Transverse colon (tissue), 4 donors: ENCODE measurements at regions not wholly inside any gene's neighbourhood (a gene's known extent, or its start where the extent isn't known, plus 50 kb on each side); places are given as distances from the start of the nearest gene placed in this dataset.

ENCODE experiments used
- DNase-seq: peaks from one replicate; pipeline ENCODE4 v3.0.0-alpha.2; 2019
- H3K27ac ChIP-seq, 4 donors: fragments of 200-600 bp; sonication (generic); 2 replicates each; pipeline ENCODE4 v1.5.1; 2016 to 2018; ENCODE audit warnings: inconsistent platforms in 4 of 4
- H3K27me3 ChIP-seq: fragments of 200-600 bp; sonication (generic); 2 replicates; pipeline ENCODE4 v1.5.1; 2017; ENCODE audit warnings: inconsistent platforms
- H3K36me3 ChIP-seq, 4 donors: fragments of 200-600 bp; sonication (generic); 2 replicates each; pipeline ENCODE4 v1.5.1; 2017 to 2019; ENCODE audit warnings: inconsistent platforms in 4 of 4
- H3K4me1 ChIP-seq, 4 donors: fragments of 200-600 bp; sonication (generic); 2 replicates each; pipeline ENCODE4 v1.5.1; 2017 to 2020; ENCODE audit warnings: inconsistent platforms in 4 of 4
- H3K4me3 ChIP-seq, 4 donors: fragments of 200-600 bp; sonication (generic); 1 replicate in 1 of 4; 2 replicates in 3 of 4; pipeline versions ENCODE4 v1.5.1 to v1.6.1; 2017 to 2019; ENCODE audit warnings: inconsistent platforms in 4 of 4
- H3K9me3 ChIP-seq, 2 donors: fragments of 200-600 bp; sonication (generic); 2 replicates each; pipeline ENCODE4 v1.5.1; 2017 to 2019; ENCODE audit warnings: inconsistent platforms in 2 of 2
- EP300 ChIP-seq: sonication (generic); formaldehyde crosslinking; IDR thresholded peaks from one replicate; pipeline ENCODE4 v1.6.1; 2017; ENCODE audit warnings: antibody characterized with exemption, low read depth
- POLR2A ChIP-seq: fragments of 450-650 bp; IDR thresholded peaks from one replicate; pipeline ENCODE4 v1.6.1; 2016; ENCODE audit warnings: antibody characterized with exemption, mild to moderate bottlenecking, moderate library complexity
- POLR2AphosphoS5 ChIP-seq, 3 donors: sonication (generic); formaldehyde crosslinking; IDR thresholded peaks; one replicate each; pipeline ENCODE4 v1.6.1; 2016; ENCODE audit warnings: antibody characterized with exemption in 3 of 3
- WGBS, 2 donors: methylation state at CpG; one replicate each; pipeline ENCODE4 v1.1.5; 2018; ENCODE audit warnings: low coverage in 1 of 2; 5-methylcytosine and 5-hydroxymethylcytosine counted together
- in situ Hi-C, 4 donors: fragments of 200-750 bp; cut with MboI; loops; one replicate each; pipeline versions ENCODE4 v1.15.0 to v1.15.1; 2017; ENCODE audit warnings: low sequenced_read_pairs in 3 of 4, low pct_ligation_motif_present in 1 of 4, low pct_unique_long_range_greater_than_20kb in 1 of 4
- intact Hi-C: fragments of 100-400 bp; cut with DNase I; formaldehyde crosslinking; loops from one replicate; pipeline ENCODE4 v1.15.1; 2023; ENCODE audit warnings: low total_unique reads
- TF ChIP-seq, protein P1 (sequence below), 5 experiments: fragments of 200-600 bp in 3 of 5; fragments of 450-650 bp in 2 of 5; sonication (generic) in 3 of 5; IDR thresholded peaks; 1 replicate in 2 of 5; 2 replicates in 3 of 5; pipeline ENCODE4 v1.5.1; 2016 to 2017; ENCODE audit warnings: antibody characterized with exemption in 5 of 5, inconsistent platforms in 3 of 5, mild to moderate bottlenecking in 2 of 5, moderate library complexity in 1 of 5

DNA sequence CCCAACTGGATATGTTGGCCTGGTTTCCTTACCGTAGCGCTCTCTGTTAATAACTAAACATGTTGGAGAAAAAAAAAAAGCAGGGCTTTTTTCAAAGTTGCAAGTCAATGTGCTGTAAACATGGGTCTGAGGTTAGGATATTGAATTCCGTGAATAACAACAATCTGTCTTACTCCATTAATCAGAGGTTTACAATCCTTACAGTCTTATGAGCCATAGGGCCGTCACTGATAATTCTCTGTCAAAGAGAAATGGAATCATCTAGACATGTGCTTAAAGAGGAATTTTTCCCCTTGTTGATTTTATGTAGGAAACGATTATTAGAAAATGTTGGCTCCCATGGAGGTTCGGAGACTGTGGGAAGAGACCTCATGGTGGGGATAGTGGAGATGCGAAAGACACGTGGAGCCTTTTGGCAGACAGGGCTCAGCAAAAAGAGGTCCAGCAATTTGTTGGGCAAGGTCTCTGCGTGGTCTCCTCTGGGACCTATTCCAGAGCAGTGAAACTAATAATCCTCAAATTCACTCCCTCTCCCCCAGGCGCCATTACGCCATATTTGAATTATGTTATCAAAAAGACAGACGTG lies 83.5 kb upstream of the CLDN14 start:
- DNase-seq, result no peak

DNA sequence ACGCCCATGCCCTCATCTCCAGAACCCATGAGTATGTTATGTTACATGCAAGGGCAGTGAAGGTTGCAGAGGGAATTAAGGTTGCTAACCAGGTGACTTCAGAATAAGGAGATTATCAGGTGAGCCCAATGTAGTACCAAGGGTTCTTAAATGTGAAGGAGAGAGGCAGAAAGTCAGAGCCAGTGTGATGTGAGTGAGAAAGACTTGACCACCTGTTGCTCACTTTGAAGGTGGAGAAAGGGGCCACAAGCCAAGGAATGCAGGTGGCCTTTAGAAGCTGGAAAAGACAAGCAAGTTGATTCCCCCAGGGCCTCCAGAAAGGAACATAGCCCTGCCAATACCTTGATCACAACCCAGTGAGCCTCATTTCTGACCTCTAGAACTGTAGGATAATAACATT lies 84.7 kb upstream of the CLDN14 start:
- in situ Hi-C loops (no loop called here), intact Hi-C loops (no loop called here)
- TF ChIP-seq, protein P1, sequence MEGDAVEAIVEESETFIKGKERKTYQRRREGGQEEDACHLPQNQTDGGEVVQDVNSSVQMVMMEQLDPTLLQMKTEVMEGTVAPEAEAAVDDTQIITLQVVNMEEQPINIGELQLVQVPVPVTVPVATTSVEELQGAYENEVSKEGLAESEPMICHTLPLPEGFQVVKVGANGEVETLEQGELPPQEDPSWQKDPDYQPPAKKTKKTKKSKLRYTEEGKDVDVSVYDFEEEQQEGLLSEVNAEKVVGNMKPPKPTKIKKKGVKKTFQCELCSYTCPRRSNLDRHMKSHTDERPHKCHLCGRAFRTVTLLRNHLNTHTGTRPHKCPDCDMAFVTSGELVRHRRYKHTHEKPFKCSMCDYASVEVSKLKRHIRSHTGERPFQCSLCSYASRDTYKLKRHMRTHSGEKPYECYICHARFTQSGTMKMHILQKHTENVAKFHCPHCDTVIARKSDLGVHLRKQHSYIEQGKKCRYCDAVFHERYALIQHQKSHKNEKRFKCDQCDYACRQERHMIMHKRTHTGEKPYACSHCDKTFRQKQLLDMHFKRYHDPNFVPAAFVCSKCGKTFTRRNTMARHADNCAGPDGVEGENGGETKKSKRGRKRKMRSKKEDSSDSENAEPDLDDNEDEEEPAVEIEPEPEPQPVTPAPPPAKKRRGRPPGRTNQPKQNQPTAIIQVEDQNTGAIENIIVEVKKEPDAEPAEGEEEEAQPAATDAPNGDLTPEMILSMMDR (IDR thresholded peaks at IDR 0.05), result no peak
- no peak for TF ChIP-seq POLR2AphosphoS5 (IDR thresholded peaks at IDR 0.05)
- TF ChIP-seq POLR2A, result no peak
- TF ChIP-seq EP300, result no peak
- Histone ChIP-seq H3K27ac (no peak overlapping the region), H3K36me3 (no peaks in the 10 kb centered on the region), H3K9me3 (no peaks in the 10 kb centered on the region), H3K27me3 (peaks cover 83% of the 10 kb centered on the region), H3K4me3 (no peak overlapping the region), H3K4me1 (no peaks in the 10 kb centered on the region)
- no peak for DNase-seq
- WGBS, 2 donors, result 0% methylated on average over 1 of the region's 1 CpG; no CpG with 5 or more reads in 1 of the 2 donors

More for the DNA sequence above, 83.5 kb upstream of the CLDN14 start:
- Histone ChIP-seq H3K36me3 (no peaks in the 10 kb centered on the region), H3K4me3 (no peak overlapping the region), H3K27me3 (peaks cover 74% of the 10 kb centered on the region), H3K4me1 (no peaks in the 10 kb centered on the region), H3K27ac (no peak overlapping the region), H3K9me3 (no peaks in the 10 kb centered on the region)
- WGBS, 2 donors, result 75 to 88% methylated on average over 6 to 12 of the region's 12 CpGs
- TF ChIP-seq POLR2AphosphoS5 (IDR thresholded peaks at IDR 0.05) (no peak), EP300 (no peak), POLR2A (no peak)
- TF ChIP-seq, protein P1 (IDR thresholded peaks at IDR 0.05), result no peak
- in situ Hi-C loops, result no loop called here
- intact Hi-C loops, result no loop called here

DNA sequence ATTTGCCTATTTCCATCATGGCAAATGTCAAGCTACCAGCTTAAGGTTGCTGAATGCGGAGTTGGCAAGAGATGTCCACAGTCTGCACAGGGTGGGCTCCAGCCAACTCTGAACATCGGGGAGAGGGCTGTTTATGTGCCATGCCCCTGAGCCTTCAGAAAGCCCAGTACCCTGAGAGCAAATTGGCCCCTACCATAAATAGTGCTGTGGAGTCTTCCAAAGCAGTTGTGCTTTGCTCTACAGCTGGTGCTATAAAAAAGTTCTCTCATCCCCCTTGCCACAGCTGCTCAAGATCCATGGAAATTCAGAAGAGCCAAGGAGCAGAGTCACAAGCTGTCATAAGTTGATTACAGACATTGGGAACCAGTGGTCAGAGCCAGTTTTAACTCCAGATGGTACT lies 85.6 kb upstream of the CLDN14 start:
- intact Hi-C loops, result no loop called here
- DNase-seq, result no peak
- TF ChIP-seq, protein P1 (IDR thresholded peaks at IDR 0.05), result no peak
- TF ChIP-seq POLR2AphosphoS5 (IDR thresholded peaks at IDR 0.05), result no peak
- no peak for TF ChIP-seq EP300
- no peak for TF ChIP-seq POLR2A
- H3K27me3 ChIP-seq, result peaks cover 82% of the 10 kb centered on the region
- no peaks in the 10 kb centered on the region for H3K36me3 ChIP-seq
- H3K4me3 ChIP-seq, result no peak overlapping the region
- 73% methylated on average over 2 of the region's 2 CpGs; no CpG with 5 or more reads in 1 of the 2 donors for WGBS, 2 donors
- H3K9me3 ChIP-seq, result no peaks in the 10 kb centered on the region
- in situ Hi-C loops, result no loop called here
- H3K4me1 ChIP-seq, result no peaks in the 10 kb centered on the region
- H3K27ac ChIP-seq, result no peak overlapping the region

DNA sequence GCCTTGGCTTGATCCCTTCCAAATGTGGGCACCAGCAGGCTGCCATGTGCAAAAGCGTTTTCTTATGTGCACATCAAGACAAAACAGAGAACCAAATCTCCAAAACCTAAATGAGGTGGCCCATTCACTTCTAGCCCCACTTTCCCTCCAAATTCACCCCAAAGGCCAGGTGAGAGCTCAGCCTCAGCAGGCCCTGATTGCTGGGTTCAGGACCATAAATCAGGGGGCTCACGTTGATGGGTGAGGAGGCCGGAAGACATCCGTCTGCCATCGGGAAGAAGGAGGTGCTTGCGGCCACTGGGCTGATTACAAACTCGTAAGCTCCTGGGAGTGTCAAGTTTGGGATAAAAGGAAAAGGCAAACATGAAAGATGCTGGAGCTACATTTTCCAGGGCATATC lies 86.7 kb upstream of the CLDN14 start:
- no peaks in the 10 kb centered on the region for H3K36me3 ChIP-seq
- H3K4me3 ChIP-seq, result no peak overlapping the region
- no peaks in the 10 kb centered on the region for H3K9me3 ChIP-seq
- H3K27ac ChIP-seq, result no peak overlapping the region
- TF ChIP-seq POLR2A (no peak), EP300 (no peak)
- TF ChIP-seq, protein P1 (IDR thresholded peaks at IDR 0.05), result no peak
- WGBS, 2 donors, result 78% methylated on average over 7 of the region's 7 CpGs; no CpG with 5 or more reads in 1 of the 2 donors
- no peak for DNase-seq
- peaks cover 82% of the 10 kb centered on the region for H3K27me3 ChIP-seq
- intact Hi-C loops, result no loop called here
- in situ Hi-C loops, result no loop called here
- H3K4me1 ChIP-seq, result no peaks in the 10 kb centered on the region
